ENCODE measurements at regions not wholly inside any gene's neighbourhood (a gene's known extent, or its start where the extent isn't known, plus 50 kb on each side); places are given as distances from the start of the nearest gene placed in this dataset.

GRCh38 chr1:222399197-222399596, 148.7 kb downstream of the HHIPL2 start:
- no peak for TF ChIP-seq CTCF (IDR thresholded peaks at IDR 0.05; ENCODE audit: low read depth, low read length)
- TF ChIP-seq EZH2phosphoT487 (IDR thresholded peaks at IDR 0.05; ENCODE audit: low read depth) = no peak
